ENCODE measurements at regions not wholly inside any gene's neighbourhood (a gene's known extent, or its start where the extent isn't known, plus 50 kb on each side); places are given as distances from the start of the nearest gene placed in this dataset.

DNA sequence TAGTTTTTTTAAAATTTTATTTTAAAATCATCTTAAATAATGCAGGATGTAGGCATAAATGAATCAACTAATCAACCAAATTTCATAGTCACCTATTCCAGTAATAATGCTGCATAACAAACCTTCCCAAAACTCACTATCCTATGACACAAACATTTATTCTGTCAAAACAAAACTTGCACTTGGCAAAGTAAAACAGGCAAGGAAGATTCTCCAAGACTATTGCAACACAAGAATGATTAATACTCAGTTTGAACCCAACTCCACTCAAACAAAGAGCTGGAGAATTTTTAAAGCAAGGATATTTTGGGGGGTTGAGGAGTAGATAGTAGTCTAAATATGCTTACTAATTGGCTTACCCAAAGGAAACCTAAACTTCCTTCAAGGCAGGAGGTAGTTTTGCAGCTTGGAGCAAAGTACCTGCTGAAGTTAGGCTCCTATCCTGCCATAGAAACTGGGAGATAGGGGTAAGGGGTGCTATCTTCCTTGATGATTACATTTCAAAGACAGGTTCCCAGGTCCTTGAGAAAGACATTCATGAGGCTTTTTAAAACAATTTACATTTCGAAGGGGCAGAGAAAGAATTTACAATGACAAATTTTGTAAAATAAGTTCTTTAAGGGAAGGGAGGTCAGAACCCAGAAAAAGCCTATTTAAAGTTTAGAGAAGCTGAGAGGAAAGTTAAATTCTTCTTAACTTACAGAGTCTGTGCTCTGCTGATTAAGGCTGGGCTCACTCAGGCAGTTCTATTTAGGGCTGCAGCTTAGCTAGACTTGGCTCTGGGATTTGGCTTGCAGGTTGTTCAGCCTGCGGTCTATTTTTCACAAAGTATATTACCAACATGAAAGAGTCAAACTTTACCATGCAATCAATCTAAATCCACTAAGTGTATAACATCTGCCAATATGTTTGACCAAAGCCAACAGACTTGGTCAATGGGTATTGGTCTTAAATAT, 549.0 kb downstream of the KCTD12 start:
- TF ChIP-seq EZH2 (IDR thresholded peaks at IDR 0.05; ENCODE audit: low read length, missing control alignments) (no peak), CTCF (conservative IDR thresholded peaks at IDR 0.05 in 1 of 2, IDR thresholded peaks at IDR 0.05 in 1 of 2; ENCODE audit: low read depth in 1 of 2, low read length in 2 of 2) (no peak)

All from fibroblast of lung (primary cell).